ENCODE measurements at regions not wholly inside any gene's neighbourhood (a gene's known extent, or its start where the extent isn't known, plus 50 kb on each side); places are given as distances from the start of the nearest gene placed in this dataset.
"Not testable (repeated sequence)": the region's sequence is repeated elsewhere in the genome, so short reads cannot be mapped to it uniquely, and the experiment has no call there.

DNA sequence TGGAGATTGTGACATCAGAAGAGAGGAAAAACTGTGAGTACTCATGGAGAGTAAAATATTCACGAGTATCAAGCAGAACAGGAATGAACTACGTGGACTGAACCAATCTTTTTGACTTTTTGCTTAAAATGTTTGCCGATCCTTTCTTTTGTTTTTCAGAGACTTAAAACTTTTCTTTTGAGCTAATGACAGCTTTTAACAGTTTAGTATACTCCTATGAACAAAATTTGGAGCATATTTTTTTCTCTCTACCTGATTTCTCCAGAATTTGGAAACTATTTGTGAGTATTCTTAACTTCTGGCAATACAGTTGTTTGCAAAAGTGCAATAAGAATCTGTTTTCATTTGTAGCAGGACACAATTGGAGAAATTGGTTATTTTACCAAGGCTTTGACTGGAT is 786.3 kb downstream of the SORCS1 start:
- DNase-seq, result no peak

DNA sequence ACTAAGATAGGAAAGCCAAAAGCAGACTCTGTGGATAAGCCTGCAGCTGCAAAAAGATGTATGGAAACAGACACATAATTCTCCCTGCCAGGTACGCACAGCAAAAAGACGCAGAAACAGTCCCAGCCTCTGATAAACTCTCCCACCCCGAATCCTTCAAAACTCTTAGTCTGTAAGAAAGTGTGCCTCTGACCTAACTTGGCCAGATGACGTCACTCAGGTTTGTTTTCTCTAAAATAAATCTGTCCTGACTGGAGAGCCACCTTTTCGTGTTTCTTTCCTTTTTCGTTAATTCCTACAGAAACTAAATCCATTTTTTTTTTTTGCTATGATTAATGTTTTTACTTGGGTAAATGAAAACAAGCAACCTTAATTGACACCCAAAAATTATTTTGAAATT is 793.8 kb downstream of the SORCS1 start:
- no peak for DNase-seq

DNA sequence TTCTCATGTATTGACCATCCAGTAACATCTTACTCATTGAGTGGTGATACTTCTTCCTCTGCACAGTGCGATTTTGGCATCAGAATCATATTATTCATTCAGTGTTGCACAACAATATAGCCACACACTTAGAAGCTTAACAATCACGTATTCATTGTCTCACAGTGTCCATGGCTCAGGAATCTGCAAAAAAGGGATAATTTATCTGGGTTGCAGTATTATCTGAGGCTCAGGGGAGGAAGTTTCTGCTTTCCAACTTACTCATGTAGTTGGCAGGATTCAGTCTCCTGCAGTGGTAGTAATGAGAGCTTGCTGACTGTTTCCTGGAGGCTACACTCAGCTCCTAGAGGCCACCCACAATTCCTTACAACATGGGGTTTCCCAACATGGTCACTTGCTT is 803.6 kb downstream of the SORCS1 start:
- DNase-seq, result no peak

DNA sequence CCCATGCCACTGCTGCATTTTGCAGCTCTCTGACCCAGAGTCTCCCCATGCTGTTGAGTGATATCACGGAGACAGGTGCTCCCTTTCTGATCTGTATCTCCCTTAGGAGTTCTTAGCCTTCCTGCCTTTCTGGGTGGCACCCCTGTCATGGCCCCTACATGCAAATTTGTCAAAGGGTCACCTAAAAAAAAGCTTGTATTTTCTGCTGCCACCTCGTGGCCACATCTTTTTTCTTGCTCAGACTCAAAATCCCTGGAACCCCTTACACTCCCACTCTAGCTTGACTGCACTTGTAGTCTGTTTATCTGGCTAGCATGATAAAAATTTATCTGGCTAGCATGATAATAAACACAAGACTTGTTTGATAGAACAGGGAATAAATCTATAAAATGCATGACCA is 809.1 kb downstream of the SORCS1 start:
- no peak for DNase-seq

DNA sequence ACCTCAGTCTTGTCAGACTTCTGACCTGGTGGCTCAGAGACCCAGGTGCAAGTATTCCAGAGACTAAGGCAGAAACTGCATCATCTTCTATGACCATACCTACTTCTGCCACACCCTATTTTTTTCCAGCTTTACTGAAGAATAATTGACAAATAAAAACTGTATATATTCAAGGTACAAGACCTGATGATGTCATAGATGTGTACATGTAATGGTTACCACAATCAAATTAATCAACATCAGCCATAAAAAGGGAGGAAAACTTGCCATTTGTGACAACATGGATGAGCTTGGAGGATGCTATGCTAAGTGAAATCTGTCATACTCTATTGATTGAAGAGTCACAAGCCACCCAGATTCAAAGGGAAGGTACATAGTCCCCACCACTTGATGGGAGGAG is 815.6 kb downstream of the SORCS1 start:
- no peak for DNase-seq

DNA sequence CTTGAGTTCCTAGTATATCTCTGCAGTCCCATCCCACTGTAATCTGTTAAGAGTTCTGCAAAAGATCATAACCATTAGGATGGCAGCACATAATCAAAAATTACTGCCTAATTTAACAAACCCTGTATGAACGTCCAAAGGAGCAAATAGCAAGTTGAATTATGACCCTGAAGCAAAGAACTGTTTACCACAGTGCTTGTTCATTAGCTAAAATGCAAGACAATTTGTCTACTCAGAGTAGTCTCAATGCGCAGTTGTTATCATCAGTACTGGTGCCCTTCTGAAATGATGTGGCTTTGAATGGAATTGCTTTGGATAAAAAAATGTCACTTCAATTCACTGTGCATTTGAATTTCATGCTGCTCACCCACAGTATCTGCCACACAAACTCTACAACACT is 817.0 kb downstream of the SORCS1 start:
- no peak for DNase-seq

DNA sequence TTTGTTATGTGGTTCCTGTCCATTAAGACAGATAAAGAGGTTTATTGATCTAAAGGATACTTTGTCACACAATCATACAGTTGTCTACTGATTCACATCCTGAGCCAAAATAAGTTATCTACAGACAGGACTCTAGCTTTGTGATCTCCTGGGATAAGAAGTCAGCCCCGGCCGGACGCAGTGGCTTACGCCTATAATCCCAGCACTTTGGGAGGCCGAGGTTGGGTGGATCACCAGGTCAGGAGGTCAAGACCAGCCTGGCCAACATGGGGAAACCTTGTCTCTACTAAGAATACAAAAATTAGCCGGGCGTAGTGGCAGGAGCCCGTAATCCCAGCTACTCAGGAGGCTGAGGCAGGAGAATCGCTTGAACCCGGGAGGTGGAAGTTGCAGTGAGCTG is 821.0 kb downstream of the SORCS1 start:
- not testable (repeated sequence) for DNase-seq

DNA sequence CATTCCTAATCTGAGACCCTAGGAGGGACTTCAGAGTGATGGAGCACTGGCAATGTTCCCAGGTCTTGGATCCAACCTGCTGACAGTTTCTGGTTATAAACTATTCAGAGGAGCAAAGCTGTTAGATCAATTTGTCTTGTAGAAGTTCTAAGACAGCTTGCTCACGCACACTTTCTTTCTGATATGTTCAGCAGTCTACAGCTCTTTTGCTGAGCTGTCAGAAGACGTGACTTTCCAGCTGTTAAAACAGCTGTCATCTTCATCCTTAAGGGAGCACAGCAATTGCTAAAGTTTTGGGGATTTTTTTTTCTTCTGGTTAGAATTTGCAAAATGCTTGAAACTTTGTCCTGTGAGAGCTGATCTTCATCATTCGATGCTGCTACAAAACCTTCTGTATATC is 823.1 kb downstream of the SORCS1 start:
- DNase-seq, result no peak

DNA sequence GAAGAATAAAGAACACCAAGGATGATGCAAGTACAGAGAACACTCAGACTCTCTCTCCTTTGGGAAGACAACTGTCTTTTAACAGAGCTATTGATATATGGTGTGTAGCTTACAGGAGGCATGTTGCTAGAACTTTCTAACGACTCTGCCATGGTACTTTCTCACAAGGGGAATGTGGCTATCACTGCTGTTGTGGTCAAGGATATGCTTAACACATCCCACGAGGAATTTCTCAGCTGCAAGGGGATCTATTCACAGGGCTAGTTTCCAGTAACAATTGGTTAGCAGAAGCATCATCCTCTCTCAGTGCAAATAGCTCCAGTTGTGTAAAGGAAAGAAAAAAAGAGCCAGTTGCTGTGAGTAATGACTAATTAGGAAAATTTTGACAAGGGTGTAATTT is 826.0 kb downstream of the SORCS1 start:
- DNase-seq, result no peak

DNA sequence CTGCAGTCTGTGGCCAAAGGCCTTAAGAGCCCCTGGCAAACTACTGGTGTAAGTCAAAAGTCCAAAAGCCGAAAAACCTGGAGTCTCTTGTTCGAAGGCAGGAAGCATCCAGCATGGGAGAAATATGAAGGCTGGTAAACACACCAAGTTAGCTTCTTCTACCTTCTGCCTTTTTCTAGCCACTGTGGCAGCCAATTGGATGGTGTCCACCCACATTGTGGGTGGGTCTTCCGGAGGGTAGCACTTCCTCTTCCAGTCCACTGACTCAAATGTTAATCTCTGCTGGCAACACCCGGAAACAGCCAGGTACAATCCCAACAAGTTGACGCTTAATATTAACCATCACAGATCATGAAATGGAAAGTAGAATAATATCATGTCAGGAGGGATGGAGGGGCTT is 827.6 kb downstream of the SORCS1 start:
- DNase-seq, result no peak

DNA sequence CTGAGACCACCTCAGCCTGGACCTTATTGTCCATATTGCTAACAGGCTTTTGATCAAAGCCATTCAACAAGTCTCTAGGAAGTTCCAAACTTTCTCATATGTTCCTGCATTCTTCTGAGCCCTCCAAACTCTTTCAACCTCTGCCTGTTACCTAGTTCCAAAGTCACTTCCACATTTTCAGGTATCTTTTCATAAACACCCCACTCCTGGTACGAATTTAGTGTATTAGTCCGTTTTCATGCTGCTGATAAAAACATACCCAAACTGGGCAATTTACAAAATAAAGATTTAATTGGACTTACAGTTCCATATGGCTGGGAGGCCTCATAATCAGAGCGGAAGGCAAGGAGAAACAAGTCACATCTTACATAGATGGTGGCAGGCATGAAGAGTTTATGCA is 836.8 kb downstream of the SORCS1 start:
- DNase-seq, result no peak

DNA sequence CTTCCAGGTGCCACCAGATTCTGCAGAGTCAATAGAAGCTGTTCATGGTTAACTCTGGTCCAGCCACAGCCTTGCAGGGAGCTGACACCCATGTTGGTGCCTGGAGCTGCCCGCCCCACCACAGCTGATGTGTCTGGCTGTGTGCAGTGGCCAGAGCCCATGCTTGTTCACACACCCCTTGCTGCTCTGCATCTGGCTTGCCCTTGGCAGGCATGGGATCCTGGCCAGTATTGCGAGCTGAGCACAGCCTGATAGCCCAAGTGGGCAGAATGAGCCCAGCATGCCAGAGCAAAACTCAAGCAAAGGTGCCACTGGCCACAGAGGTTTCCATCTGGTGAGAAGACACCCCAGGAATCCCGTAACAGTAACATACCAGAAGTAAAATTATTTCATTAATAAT is 843.6 kb downstream of the SORCS1 start:
- DNase-seq, result no peak

DNA sequence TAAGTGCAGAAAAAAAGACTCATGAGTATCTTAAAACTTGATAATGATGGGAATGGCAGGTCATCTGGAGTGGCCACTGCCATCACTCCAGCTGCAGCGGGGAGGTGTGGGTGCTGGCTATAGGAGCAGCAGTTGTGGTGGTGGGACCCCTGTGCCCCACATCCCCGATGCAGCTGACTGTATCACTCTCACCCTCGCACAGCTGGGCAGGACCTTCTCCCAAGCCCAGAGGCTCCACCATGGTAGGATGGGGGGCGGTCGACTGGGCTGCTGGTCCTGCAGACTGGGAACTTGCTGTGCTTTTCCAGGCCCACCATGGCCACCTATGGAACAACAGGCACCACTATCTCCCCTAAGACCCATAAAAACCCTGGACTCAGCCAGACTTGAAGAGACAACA is 844.4 kb downstream of the SORCS1 start:
- no peak for DNase-seq

DNA sequence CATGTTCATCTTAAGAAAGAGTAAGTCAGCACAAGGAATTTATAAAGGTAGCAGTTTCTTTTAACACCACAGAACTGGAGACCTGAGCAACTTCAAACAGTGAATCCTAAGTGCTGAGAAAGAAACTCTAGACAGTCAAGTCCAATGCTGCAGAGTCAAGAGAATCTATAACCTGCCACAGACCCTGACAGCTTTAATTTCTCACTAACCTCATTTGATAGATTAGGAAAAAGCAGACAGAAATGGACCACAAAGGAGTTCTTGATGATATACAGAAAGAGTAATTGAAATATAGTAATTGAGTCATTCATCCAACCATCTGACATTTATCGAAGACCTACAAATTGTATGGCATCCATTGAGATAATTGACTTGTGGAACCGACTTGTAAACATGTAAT is 847.0 kb downstream of the SORCS1 start:
- no peak for DNase-seq

DNA sequence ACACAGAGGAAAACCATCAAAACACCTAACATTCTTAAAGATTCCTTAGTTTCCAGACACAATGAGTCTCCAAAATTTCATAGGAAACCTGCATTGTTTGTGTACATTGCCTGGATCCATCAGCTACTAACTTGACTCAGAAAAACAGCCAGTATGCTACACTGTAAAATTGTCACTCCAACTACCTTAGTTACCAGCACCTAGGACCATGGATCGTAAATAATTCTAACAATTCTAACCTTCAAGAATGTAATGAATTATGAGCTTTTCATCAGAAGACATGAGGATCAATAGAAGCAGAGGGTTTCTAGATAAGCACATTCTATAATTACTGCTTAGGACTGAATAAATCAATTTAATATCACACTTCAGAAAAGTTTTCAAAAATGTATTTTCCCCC is 851.5 kb downstream of the SORCS1 start:
- no peak for DNase-seq

DNA sequence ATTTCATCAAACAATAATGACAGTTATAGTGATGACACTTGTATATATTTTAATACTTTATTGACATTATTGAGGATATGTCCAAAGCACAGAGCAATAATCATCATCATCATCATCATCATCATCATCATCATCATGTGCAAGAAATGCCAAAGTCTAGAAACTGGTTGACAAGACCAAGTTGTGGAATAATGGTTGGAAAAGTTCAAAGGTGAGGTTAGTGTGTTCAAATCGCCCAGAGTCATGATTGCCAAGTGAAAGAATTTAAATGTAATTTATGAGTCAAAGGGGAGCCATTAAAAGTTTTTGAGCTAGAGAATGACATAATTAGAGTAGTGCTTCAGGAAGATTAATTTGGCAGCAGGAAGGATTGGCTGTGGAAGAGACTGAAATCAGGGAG is 852.4 kb downstream of the SORCS1 start:
- DNase-seq, result no peak

DNA sequence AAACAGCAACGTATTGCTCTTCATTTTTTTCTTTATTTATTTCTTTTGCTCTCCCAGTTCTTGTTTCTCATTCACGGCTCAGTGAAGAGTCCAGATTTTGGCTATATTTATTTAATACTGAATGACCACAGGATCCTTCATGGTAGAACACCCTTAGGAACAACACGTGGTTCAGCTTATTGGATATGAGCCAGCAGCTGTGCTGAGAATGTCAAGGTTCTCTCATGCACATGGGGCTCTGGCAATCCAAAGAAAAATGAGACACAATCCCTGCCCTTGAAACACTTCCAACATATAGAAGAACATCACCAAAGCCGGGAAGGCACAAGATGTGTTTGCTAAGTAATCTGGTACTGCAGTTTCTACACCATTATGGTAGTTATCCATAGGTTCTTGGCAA is 852.9 kb downstream of the SORCS1 start:
- no peak for DNase-seq

DNA sequence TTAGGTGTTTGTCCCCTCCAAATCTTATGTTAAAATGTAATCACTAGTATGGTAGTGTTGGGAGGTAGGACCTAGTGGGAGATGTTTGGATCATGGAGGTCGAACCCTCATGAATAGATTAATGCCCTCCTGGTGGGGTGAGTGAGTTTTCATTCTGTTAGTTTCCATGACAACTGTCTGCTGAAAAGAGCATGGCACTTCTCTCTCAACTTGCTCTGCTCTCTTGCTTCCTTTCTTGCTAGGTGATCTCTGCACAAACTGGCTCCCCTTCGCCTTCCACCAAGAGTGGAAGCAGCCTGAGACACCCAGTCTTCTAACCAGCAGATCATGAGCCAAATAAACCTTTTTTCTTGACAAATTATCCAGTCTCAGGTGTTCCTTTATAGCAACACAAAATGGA is 853.9 kb downstream of the SORCS1 start:
- no peak for DNase-seq

DNA sequence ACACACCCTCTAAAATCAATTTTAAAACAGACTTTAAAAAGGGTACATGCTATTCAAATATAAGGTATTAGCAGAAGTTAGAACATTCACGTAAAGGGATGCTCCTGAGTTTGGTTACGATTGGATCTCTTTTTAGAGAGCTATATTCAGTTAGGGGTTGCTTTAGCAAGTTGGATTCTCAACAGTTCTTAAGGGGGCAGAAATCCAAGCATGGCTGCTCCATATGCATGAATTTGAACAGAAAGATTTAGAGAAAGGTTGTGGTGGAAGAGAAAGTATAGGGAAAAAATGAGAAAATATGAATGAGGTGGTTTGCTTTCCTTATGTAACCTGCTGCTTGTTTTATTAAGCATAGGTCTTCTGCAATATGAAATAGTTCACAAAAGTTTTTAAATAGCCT is 855.1 kb downstream of the SORCS1 start:
- DNase-seq, result no peak

DNA sequence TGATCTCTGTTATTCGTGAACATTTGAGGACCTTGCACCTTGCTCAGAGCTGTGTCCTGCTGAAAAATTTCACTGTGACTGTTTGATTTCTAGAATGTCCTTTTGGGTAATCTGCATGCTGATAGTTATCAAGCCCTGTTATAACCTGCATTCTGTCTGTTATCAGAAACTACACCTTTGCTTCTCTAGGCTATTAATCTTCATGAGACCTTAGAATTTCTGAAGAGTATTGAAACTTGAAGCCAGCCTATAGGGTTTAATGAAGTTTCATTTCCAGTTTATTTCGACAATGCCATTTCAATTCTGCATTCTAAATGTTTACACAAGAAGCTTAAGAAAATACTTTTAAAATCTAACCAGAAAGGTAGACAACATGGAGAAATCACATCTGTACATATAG is 856.2 kb downstream of the SORCS1 start:
- no peak for DNase-seq

DNA sequence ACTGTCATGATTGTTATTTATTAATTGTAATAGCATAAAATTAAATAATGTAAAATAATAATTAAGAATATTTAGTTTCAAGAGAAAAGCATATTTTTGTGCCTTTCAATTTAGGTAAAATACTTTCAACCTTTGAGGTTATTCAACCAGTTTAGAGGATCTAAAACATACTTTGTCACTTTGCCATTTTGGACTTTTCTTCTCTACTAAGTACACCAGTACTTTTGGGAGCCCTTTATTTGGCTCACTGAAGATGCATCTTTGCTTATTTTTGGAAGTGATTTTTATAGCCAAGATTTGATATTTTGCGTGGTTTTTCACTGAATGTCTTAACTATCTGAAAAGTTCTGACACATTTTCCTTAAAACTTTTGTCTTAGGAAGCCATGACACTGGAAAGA is 860.5 kb downstream of the SORCS1 start:
- DNase-seq, result no peak

DNA sequence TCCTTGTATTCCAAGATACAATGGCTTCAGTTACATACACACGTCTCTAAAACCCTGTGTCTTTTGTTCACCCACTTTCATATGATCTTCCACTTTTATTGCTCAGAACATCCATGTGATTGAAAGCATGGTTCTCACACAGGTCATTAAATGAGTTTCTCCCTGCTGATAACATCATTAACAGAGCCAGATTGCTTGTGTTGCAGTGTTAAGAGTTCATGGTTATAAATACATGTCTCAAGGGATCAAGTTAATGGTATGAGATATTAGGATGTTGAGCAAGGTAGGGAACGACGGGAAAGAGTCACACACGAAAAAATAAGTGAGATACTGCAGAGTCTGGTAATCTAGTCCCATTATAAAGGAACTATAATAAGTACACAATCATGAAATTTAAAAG is 861.5 kb downstream of the SORCS1 start:
- DNase-seq, result no peak

DNA sequence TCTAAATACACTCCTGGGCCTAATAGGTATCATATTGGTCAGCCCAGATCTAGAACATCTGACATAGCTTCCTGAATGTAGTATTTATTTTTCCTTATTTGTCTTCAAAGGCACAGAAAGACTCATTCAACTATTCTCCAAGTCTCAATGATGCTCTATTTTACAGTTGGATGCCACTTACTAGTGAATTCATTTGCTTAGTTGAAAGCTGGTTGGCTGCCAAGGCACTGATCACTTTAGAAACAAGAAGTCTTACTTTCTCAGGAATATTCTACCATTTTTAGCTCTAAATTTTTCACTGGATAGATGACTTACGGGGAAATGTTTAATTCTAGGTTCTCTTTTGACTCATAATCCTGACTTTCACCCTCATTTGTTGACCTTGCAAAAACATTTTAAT is 863.4 kb downstream of the SORCS1 start:
- no peak for DNase-seq

DNA sequence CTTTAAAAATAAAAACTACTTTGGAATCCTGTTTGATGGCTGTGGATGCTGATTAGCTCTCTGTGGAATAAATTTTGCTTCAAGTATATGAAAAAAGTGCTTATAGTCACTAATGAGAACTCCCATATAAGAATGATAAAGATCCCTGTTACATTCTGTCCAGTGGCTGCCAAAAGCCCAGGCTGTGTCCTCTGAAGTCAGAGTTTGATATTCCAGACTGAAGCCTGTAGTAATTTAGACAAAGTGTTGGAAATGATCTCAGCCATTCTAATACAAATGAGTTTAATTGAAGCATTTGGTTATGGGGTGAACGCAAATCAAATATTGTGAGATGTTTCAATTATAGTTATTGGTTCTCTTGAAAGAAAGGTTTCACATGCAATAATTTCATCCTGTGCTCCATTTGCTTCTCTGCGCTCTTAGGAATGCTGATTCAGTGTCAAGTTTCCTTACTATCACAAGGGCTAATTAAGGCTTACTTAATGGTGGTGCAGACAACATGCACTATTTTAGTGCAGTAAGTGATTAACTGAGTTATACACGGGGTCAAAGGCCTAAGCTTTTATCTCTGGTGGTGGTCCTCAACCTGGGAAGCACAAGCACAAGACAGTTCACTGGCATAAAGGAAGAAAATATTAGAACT is 867.6 kb downstream of the SORCS1 start:
- no peak for DNase-seq

DNA sequence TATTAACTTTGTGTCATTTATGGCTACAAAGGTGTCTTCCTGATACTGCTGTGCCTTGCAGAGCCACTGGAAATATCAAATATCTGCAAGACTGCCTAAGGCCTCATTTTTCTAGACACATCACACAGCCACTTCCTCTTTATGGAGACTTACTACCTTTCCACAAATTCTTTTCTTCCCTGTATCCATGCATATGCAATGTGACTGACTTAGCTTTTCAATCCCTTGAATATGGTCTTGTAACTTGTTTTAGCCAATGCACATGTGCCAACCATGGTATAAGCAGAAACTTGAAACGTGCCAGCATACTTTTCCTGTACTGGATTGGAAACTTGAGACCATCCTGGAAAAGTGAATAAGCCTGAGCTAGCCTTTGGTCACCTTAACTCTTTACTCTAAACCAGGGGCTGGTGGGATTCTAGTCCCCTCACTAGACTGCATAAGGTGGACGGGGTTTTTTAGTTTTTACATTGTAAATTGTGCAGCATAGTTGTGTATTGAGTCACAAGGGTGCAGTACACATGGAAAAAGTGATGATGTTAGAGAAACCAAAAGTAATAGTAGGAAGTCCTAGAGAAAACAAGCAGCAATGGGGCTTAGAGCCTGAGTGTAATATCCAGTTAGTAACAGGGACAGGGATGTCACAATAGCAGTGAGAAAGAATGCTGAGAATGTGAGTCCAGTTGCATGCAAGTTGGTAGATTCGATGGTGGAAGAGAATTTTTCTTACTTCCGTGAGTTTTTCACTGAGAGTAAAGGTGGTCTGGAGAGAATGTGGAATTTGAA is 879.5 kb downstream of the SORCS1 start:
- no peak for DNase-seq

All from CD4-positive, alpha-beta T cell treated with Interleukin-1 beta for 1 hour (primary cell).